ENCODE measurements at regions not wholly inside any gene's neighbourhood (a gene's known extent, or its start where the extent isn't known, plus 50 kb on each side); places are given as distances from the start of the nearest gene placed in this dataset.

DNA sequence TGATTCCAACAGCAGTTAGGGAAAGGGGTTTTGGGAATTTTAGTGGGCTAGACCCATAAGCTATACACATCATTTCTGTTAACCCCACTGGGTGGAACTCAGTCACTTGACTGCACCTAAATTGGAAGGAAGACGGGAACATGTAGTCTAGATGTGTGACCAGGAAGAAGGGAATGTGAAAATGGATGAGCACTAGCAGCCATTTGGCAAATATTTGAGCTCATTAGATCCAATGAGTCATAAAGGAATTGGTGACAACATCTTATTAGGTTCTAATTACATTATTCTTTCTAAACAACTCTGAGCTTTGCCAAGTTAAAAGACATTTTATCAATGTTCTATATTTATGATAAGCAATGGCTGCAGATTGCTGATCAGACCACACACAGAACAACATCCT lies 400.6 kb downstream of the IRS1 start:
- DNase-seq (no peak), ATAC-seq (ENCODE audit: low FRiP score) (no peak)
- Histone ChIP-seq H3K4me3 (ENCODE audit: low read length in 2 of 2) (no peak overlapping the region), H3K27ac (ENCODE audit: low read depth in 1 of 2, low read length in 2 of 2) (no peak overlapping the region), H3K27me3 (ENCODE audit: control insufficient read depth in 1 of 2, insufficient read depth in 2 of 2, low read length in 1 of 2) (no peaks in the 10 kb centered on the region), H3K36me3 (ENCODE audit: control insufficient read depth in 1 of 2, insufficient read depth in 2 of 2, low read length in 1 of 2) (no peaks in the 10 kb centered on the region), H3K9me3 (ENCODE audit: control insufficient read depth, low read length) (no peaks in the 10 kb centered on the region), H3K4me1 (ENCODE audit: control insufficient read depth in 1 of 2, insufficient read depth in 2 of 2, low read length in 2 of 2) (no peaks in the 10 kb centered on the region)
- intact Hi-C loops (cut with DNase I) = no loop called here
- WGBS, 2 donors = 99 to 100% methylated on average over 1 of the region's 1 CpG

DNA sequence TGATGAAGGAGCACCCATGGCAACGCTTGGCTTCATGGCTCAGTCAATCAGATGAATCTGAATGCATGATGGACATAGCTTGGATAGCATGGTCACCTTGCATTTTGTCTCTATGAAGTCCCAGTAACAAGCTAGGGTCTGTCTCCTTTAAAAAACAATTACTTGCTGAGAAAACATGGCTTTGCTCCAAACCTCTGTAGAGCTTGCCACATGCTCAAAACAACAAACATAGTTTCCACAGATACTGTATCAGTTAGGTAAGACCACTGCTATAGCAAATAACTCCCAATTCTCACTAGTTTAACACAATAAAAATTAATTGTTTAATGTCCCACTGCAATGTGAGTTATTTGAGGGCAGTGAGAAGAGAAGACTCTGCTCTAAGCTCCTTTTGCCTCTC lies 401.0 kb downstream of the IRS1 start:
- no peak overlapping the region for H3K4me3 ChIP-seq (ENCODE audit: low read length in 2 of 2)
- DNase-seq (no peak), ATAC-seq (ENCODE audit: low FRiP score) (no peak)
- H3K9me3 ChIP-seq (ENCODE audit: control insufficient read depth, low read length) = no peaks in the 10 kb centered on the region
- no peak overlapping the region for H3K27ac ChIP-seq (ENCODE audit: low read depth in 1 of 2, low read length in 2 of 2)
- H3K4me1 ChIP-seq (ENCODE audit: control insufficient read depth in 1 of 2, insufficient read depth in 2 of 2, low read length in 2 of 2) = no peaks in the 10 kb centered on the region
- intact Hi-C loops (cut with DNase I) = no loop called here
- H3K36me3 ChIP-seq (ENCODE audit: control insufficient read depth in 1 of 2, insufficient read depth in 2 of 2, low read length in 1 of 2) = no peaks in the 10 kb centered on the region
- H3K27me3 ChIP-seq (ENCODE audit: control insufficient read depth in 1 of 2, insufficient read depth in 2 of 2, low read length in 1 of 2) = no peaks in the 10 kb centered on the region
- WGBS, 2 donors = 93 to 97% methylated on average over 1 of the region's 1 CpG

DNA sequence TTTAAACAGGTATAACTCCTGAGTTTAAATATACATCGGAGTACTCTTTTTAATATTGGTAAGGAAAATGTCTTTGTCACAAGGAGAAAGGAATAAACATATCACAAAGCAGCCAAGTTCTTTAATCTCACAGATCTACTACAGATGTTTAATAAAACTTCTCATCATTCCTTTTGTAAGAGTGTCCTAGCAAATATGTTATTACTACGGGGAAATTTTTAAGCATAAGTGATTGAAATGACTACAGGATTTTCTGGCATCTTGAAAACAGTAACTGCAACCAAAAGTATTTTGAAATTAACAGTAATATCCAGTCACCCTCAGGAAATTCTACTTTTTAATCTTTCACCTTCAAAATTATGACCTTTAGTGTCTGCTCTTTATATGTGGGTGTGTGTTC lies 403.1 kb downstream of the IRS1 start:
- no peak for ATAC-seq (ENCODE audit: low FRiP score)
- WGBS, 2 donors = 93 to 96% methylated on average over 2 of the region's 2 CpGs
- no peaks in the 10 kb centered on the region for H3K4me1 ChIP-seq (ENCODE audit: control insufficient read depth in 1 of 2, insufficient read depth in 2 of 2, low read length in 2 of 2)
- H3K27ac ChIP-seq (ENCODE audit: low read depth in 1 of 2, low read length in 2 of 2) = no peak overlapping the region
- no peaks in the 10 kb centered on the region for H3K27me3 ChIP-seq (ENCODE audit: control insufficient read depth in 1 of 2, insufficient read depth in 2 of 2, low read length in 1 of 2)
- no peaks in the 10 kb centered on the region for H3K36me3 ChIP-seq (ENCODE audit: control insufficient read depth in 1 of 2, insufficient read depth in 2 of 2, low read length in 1 of 2)
- H3K4me3 ChIP-seq (ENCODE audit: low read length in 2 of 2) = no peak overlapping the region
- no peak for DNase-seq
- intact Hi-C loops (cut with DNase I) = no loop called here
- H3K9me3 ChIP-seq (ENCODE audit: control insufficient read depth, low read length) = peaks cover 3% of the 10 kb centered on the region

DNA sequence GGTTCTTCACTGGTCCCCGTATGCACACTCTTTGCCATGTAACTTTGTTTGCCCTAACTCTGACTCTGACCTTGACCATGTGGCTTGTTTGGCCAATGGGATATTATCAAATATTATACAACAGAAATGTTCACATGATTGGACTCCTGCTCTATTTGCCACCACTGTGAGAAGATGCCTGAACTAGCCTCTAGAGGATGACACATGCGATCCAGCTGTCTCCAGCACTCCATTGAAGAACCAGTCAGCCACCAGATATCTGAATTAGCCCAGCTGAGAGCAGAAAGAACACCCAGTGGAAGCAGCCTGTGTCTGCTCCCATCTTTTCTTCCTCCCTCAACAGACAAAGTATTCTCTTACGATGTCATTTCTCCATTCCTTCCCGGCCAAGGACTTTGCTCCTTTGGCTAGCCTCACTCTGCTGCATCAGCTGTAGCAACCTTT lies 412.1 kb downstream of the IRS1 start:
- Histone ChIP-seq H3K27me3 (ENCODE audit: control insufficient read depth in 1 of 2, insufficient read depth in 2 of 2, low read length in 1 of 2) (no peaks in the 10 kb centered on the region), H3K4me3 (ENCODE audit: low read length in 2 of 2) (no peak overlapping the region), H3K27ac (ENCODE audit: low read depth in 1 of 2, low read length in 2 of 2) (no peak overlapping the region), H3K9me3 (ENCODE audit: control insufficient read depth, low read length) (peaks cover 1% of the 10 kb centered on the region), H3K4me1 (ENCODE audit: control insufficient read depth in 1 of 2, insufficient read depth in 2 of 2, low read length in 2 of 2) (no peaks in the 10 kb centered on the region), H3K36me3 (ENCODE audit: control insufficient read depth in 1 of 2, insufficient read depth in 2 of 2, low read length in 1 of 2) (no peaks in the 10 kb centered on the region)
- 94 to 97% methylated on average over 4 of the region's 4 CpGs for WGBS, 2 donors
- no peak for ATAC-seq (ENCODE audit: low FRiP score)
- intact Hi-C loops (cut with DNase I) = loop anchor here in 1 of 2 donors (10.0 kb wide), 1 partner anchor 397 kb away; no protein-coding TSS in a partner anchor
- DNase-seq = no peak

DNA sequence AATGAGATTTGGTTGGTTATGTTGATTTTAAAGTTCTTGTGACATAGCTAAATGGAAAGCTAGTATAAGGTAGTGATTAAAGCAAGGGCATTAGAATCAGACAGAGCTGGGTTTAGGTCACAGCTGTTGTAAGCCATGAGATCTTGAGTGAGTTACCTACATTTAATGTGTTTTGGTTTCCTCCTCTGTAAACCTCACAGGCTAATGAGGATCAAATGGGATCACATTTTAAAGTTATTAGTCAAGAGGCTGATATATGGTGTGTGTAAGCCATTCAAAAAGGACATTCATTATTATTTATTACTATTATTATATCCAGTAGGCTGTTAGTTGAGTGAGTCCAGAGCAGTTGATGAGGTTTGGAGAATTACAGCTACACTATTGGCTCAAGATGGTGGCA lies 416.2 kb downstream of the IRS1 start:
- Histone ChIP-seq H3K9me3 (ENCODE audit: control insufficient read depth, low read length) (no peaks in the 10 kb centered on the region), H3K4me1 (ENCODE audit: control insufficient read depth in 1 of 2, insufficient read depth in 2 of 2, low read length in 2 of 2) (no peaks in the 10 kb centered on the region), H3K27me3 (ENCODE audit: control insufficient read depth in 1 of 2, insufficient read depth in 2 of 2, low read length in 1 of 2) (no peaks in the 10 kb centered on the region), H3K4me3 (ENCODE audit: low read length in 2 of 2) (no peak overlapping the region), H3K27ac (ENCODE audit: low read depth in 1 of 2, low read length in 2 of 2) (no peak overlapping the region), H3K36me3 (ENCODE audit: control insufficient read depth in 1 of 2, insufficient read depth in 2 of 2, low read length in 1 of 2) (no peaks in the 10 kb centered on the region)
- intact Hi-C loops (cut with DNase I) = loop anchor here in 1 of 2 donors (10.0 kb wide), 1 partner anchor 401 kb away; no protein-coding TSS in a partner anchor
- no peak for DNase-seq
- no peak for ATAC-seq (ENCODE audit: low FRiP score)

DNA sequence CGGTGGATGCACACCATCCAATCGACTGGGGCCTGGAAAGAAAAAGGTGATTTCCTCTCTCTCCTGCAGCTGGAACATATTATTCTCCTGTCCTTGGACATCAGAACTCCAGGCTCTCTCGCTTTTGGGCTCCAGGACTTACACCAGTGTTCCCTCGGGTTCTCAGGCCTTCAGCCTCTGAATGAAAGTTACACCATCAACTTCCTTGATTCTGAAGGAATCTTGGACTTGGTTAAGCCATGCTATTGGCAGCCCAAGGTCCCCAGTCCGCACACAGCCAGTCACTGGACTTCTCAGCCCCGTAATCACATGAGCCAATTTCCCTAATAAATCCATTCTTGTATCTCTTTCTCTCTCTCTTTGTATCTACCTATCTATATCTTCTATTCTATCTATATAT lies 418.9 kb downstream of the IRS1 start:
- intact Hi-C loops (cut with DNase I) = loop anchor here in 1 of 2 donors (10.0 kb wide), 1 partner anchor 404 kb away; no protein-coding TSS in a partner anchor
- 93 to 97% methylated on average over 6 of the region's 6 CpGs for WGBS, 2 donors
- H3K27ac ChIP-seq (ENCODE audit: low read depth in 1 of 2, low read length in 2 of 2) = no peak overlapping the region
- no peaks in the 10 kb centered on the region for H3K36me3 ChIP-seq (ENCODE audit: control insufficient read depth in 1 of 2, insufficient read depth in 2 of 2, low read length in 1 of 2)
- no peaks in the 10 kb centered on the region for H3K27me3 ChIP-seq (ENCODE audit: control insufficient read depth in 1 of 2, insufficient read depth in 2 of 2, low read length in 1 of 2)
- H3K4me1 ChIP-seq (ENCODE audit: control insufficient read depth in 1 of 2, insufficient read depth in 2 of 2, low read length in 2 of 2) = no peaks in the 10 kb centered on the region
- DNase-seq (no peak), ATAC-seq (ENCODE audit: low FRiP score) (no peak)
- H3K9me3 ChIP-seq (ENCODE audit: control insufficient read depth, low read length) = no peaks in the 10 kb centered on the region
- H3K4me3 ChIP-seq (ENCODE audit: low read length in 2 of 2) = no peak overlapping the region

DNA sequence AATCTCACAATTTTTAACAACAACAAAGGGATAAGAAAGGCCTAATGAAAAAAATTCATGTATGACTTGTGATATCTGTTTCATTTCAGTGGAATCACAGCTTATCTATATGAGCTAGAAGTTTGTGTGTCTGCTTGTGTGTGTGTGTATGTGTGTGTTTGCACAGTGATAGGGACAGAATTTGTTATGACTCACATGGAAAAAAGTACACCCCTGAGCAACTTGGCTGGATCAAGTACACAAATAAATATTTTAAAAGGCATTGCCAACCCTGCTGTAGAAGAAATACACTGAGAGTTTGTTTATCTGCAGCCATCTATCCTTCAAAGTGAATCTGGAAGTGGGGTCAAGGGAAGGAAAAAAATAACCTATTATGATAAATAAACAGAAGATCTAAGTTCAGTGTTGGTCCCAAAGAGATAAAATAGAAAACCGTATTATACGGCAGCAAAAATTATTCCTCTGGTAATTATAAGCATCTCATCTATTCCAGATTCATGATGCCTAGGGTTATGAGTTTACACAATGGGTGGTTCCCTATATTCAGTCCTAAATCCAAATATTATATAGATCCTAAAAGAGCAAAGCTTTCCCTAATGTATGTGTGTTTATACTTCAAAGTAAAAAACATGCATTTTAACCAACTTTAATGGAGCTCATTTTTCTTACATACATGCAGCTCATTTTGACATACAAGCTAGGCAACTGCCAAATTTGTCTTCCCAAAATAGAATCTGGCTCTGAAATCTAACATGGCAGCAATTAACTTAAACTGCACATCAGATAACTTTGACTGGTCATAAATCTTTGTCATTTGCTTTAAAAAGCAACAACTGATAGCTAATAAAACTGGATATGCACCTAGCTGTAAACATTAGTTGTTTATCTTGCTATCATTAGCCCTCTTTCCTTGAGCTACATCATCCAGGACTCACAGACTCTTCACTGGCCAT lies 420.6 kb downstream of the IRS1 start:
- intact Hi-C loops (cut with DNase I) = no loop called here
- Histone ChIP-seq H3K4me3 (ENCODE audit: low read length in 2 of 2) (no peak overlapping the region), H3K27ac (ENCODE audit: low read depth in 1 of 2, low read length in 2 of 2) (no peak overlapping the region), H3K36me3 (ENCODE audit: control insufficient read depth in 1 of 2, insufficient read depth in 2 of 2, low read length in 1 of 2) (no peaks in the 10 kb centered on the region), H3K27me3 (ENCODE audit: control insufficient read depth in 1 of 2, insufficient read depth in 2 of 2, low read length in 1 of 2) (no peaks in the 10 kb centered on the region), H3K9me3 (ENCODE audit: control insufficient read depth, low read length) (no peaks in the 10 kb centered on the region), H3K4me1 (ENCODE audit: control insufficient read depth in 1 of 2, insufficient read depth in 2 of 2, low read length in 2 of 2) (no peaks in the 10 kb centered on the region)
- ATAC-seq (ENCODE audit: low FRiP score) (no peak), DNase-seq (no peak)
- WGBS, 2 donors = 21 to 33% methylated on average over 2 of the region's 2 CpGs

DNA sequence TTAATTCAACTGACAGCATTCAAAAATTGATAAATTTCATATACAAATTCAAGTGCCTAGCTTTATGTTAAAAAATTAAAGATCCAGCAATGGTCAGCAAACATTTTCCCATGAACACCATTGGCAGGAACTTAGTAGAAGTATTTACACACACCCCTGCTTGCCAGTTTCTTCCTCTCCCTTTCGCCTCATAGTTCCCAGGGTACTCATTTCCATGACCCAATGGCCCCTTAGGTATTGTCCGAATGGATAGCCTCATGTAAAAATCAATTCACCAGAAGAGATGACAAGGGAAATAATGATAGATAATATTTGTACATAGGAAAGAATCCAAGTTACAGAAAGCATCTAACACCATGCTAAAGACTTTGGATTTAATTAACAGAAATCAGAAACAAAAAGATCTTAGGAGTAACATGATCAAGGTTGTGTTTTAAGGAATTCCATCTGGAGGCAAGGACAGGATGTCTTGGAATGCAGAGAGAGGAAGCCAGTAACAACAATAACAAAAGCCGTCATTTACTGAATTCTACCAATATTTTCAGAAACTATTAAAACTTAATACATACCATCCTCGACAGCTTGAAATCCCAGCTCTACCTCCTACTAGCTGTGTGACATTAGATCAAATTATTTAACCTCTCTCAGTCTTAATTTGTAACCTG lies 423.0 kb downstream of the IRS1 start:
- ATAC-seq (ENCODE audit: low FRiP score) (no peak), DNase-seq (no peak)
- peaks cover 0 to 2% of the 10 kb centered on the region in 2 donors for H3K27me3 ChIP-seq (ENCODE audit: control insufficient read depth in 1 of 2, insufficient read depth in 2 of 2, low read length in 1 of 2)
- no peaks in the 10 kb centered on the region for H3K9me3 ChIP-seq (ENCODE audit: control insufficient read depth, low read length)
- H3K4me1 ChIP-seq (ENCODE audit: control insufficient read depth in 1 of 2, insufficient read depth in 2 of 2, low read length in 2 of 2) = no peaks in the 10 kb centered on the region
- H3K27ac ChIP-seq (ENCODE audit: low read depth in 1 of 2, low read length in 2 of 2) = no peak overlapping the region
- intact Hi-C loops (cut with DNase I) = no loop called here
- H3K4me3 ChIP-seq (ENCODE audit: low read length in 2 of 2) = no peak overlapping the region
- WGBS, 2 donors = 26 to 31% methylated on average over 4 of the region's 4 CpGs
- no peaks in the 10 kb centered on the region for H3K36me3 ChIP-seq (ENCODE audit: control insufficient read depth in 1 of 2, insufficient read depth in 2 of 2, low read length in 1 of 2)
